RWPE2 (cell line): ENCODE measurements at regions not wholly inside any gene's neighbourhood (a gene's known extent, or its start where the extent isn't known, plus 50 kb on each side); places are given as distances from the start of the nearest gene placed in this dataset.

Source experiments
- ATAC-seq: fragments of 200-7000 bp; cut with Tn5 transposase; 3 replicates; pipeline ENCODE4 v1.9.1; 2021; ENCODE audit warnings: low read depth
- DNase-seq: peaks from one replicate; pipeline ENCODE4 v3.0.0-alpha.2; 2020; ENCODE audit warnings: low spot score
- H3K27ac ChIP-seq: fragments of 450-650 bp; 2 replicates; pipeline ENCODE4 v1.5.1; 2017; ENCODE audit warnings: mild to moderate bottlenecking; ENCODE audit not compliant: poor library complexity, severe bottlenecking
- H3K27me3 ChIP-seq: fragments of 250-450 bp; sonication (Bioruptor Pico); 2 replicates; pipeline ENCODE4 v1.5.1; 2021; ENCODE audit warnings: mild to moderate bottlenecking, moderate library complexity; ENCODE audit not compliant: insufficient read depth, poor library complexity, severe bottlenecking
- H3K36me3 ChIP-seq: fragments of 250-450 bp; sonication (Bioruptor Pico); 2 replicates; pipeline ENCODE4 v1.5.1; 2020; ENCODE audit warnings: low read depth, mild to moderate bottlenecking, moderate library complexity
- H3K4me1 ChIP-seq: fragments of 250-450 bp; sonication (Bioruptor Pico); 2 replicates; pipeline ENCODE4 v1.5.1; 2021; ENCODE audit warnings: mild to moderate bottlenecking, moderate library complexity; ENCODE audit not compliant: insufficient read depth, poor library complexity, severe bottlenecking
- H3K4me3 ChIP-seq: fragments of 250-450 bp; sonication (Bioruptor Pico); 2 replicates; pipeline ENCODE4 v1.5.1; 2021; ENCODE audit warnings: mild to moderate bottlenecking, moderate library complexity; ENCODE audit not compliant: severe bottlenecking
- H3K9me3 ChIP-seq: fragments of 250-450 bp; sonication (Bioruptor Pico); 2 replicates; pipeline ENCODE4 v1.5.1; 2021; ENCODE audit warnings: mild to moderate bottlenecking, moderate library complexity; ENCODE audit not compliant: severe bottlenecking
- TF ChIP-seq, protein P1 (sequence below): fragments of 450-650 bp; IDR thresholded peaks from one replicate; pipeline ENCODE4 v1.5.1; 2017; ENCODE audit warnings: mild to moderate bottlenecking, moderate library complexity; ENCODE audit not compliant: poor library complexity, severe bottlenecking

- no peak for ATAC-seq
- Histone ChIP-seq H3K4me3 (no peak overlapping the region), H3K4me1 (no peaks in the 10 kb centered on the region), H3K36me3 (no peaks in the 10 kb centered on the region), H3K27ac (no peak overlapping the region), H3K27me3 (no peaks in the 10 kb centered on the region), H3K9me3 (no peaks in the 10 kb centered on the region)
- TF ChIP-seq, protein P1, sequence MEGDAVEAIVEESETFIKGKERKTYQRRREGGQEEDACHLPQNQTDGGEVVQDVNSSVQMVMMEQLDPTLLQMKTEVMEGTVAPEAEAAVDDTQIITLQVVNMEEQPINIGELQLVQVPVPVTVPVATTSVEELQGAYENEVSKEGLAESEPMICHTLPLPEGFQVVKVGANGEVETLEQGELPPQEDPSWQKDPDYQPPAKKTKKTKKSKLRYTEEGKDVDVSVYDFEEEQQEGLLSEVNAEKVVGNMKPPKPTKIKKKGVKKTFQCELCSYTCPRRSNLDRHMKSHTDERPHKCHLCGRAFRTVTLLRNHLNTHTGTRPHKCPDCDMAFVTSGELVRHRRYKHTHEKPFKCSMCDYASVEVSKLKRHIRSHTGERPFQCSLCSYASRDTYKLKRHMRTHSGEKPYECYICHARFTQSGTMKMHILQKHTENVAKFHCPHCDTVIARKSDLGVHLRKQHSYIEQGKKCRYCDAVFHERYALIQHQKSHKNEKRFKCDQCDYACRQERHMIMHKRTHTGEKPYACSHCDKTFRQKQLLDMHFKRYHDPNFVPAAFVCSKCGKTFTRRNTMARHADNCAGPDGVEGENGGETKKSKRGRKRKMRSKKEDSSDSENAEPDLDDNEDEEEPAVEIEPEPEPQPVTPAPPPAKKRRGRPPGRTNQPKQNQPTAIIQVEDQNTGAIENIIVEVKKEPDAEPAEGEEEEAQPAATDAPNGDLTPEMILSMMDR = no peak
- no peak for DNase-seq
Observed at GRCh38 chr11:112797092-112797491, 164.1 kb upstream of the NCAM1 start.

DNA sequence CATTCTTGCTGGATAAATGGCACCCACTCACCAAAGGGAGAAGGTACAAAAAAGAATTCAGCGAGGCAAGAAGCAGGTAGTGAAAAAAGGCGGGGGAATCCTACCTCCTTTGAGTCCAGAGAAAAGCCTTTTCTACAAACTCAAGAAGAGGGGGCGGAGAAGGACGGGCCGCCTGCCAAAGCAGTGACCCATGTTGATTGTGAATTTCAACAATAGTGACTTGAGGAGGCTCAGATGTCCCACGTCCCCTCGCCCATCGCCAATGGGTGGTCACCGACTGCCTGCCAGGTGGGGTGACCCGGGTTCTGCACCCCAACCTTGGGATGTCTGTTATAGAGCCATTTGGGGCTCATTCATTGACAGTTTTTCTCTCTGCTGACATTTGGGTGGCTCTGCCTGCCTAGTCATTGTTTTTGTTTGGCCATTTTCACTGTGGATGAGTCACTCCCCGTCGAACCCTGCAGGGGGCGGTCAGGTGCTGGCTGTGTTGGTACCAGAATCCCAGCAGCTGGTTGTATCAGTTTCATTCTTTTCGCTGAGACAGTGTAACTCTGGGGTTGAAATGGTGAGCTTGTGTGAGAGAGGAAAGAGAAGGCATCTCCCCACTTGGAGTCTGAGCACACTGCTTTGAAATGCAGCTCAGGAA, 163.4 kb upstream of the NCAM1 start:
- Histone ChIP-seq H3K27ac (no peak overlapping the region), H3K27me3 (no peaks in the 10 kb centered on the region), H3K4me3 (no peak overlapping the region), H3K9me3 (no peaks in the 10 kb centered on the region), H3K36me3 (no peaks in the 10 kb centered on the region), H3K4me1 (no peaks in the 10 kb centered on the region)
- TF ChIP-seq, protein P1 = peak; percentile 15
- ATAC-seq (no peak), DNase-seq (no peak)

GRCh38 chr11:112801025-112801816, 160.0 kb upstream of the NCAM1 start:
- Histone ChIP-seq H3K4me1 (no peaks in the 10 kb centered on the region), H3K36me3 (no peaks in the 10 kb centered on the region), H3K27me3 (no peaks in the 10 kb centered on the region), H3K4me3 (no peak overlapping the region), H3K27ac (no peak overlapping the region), H3K9me3 (no peaks in the 10 kb centered on the region)
- TF ChIP-seq, protein P1 = no peak
- ATAC-seq = no peak
- no peak for DNase-seq

DNA sequence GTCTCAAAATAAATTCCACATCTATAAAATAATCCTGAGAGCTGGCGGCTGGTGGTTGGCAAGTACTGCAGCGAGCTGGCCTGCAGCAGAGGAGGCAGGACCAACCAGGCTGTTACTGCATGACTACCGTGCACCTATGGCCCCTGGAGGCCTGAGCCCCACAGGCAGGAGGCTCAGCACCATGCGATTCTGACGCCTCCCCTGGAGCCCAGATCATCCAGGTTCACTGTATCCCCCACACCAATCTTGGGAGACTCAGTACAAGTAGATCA, 159.5 kb upstream of the NCAM1 start:
- Histone ChIP-seq H3K4me3 (no peak overlapping the region), H3K36me3 (no peaks in the 10 kb centered on the region), H3K4me1 (no peaks in the 10 kb centered on the region), H3K27ac (no peak overlapping the region), H3K27me3 (no peaks in the 10 kb centered on the region), H3K9me3 (no peaks in the 10 kb centered on the region)
- TF ChIP-seq, protein P1 = no peak
- ATAC-seq = no peak
- DNase-seq = no peak

DNA sequence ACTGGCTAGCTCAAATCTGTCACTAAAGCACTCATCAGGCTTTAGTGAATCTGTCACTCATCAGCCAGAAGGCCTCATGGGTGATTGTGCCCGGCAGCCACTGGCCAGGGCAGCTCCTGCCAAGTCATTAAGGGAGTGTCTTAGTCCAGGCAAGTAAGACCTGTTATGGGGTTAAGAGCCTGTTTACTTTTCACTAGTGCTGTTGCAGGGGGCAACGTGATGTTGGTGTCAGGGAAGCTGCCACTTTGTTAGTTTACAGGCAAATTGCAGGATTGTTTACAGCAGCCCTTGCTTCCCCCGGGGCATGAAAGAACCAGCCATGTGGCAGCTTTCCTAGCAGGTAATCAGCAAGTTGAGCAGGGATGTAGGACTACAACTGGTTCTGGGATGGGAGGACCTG, 155.6 kb upstream of the NCAM1 start:
- H3K27ac ChIP-seq = no peak overlapping the region
- DNase-seq = no peak
- ATAC-seq = no peak
- TF ChIP-seq, protein P1 = no peak
- H3K36me3 ChIP-seq = no peaks in the 10 kb centered on the region
- H3K4me1 ChIP-seq = no peaks in the 10 kb centered on the region
- no peaks in the 10 kb centered on the region for H3K9me3 ChIP-seq
- no peak overlapping the region for H3K4me3 ChIP-seq
- no peaks in the 10 kb centered on the region for H3K27me3 ChIP-seq
